ENCODE measurements at regions not wholly inside any gene's neighbourhood (a gene's known extent, or its start where the extent isn't known, plus 50 kb on each side); places are given as distances from the start of the nearest gene placed in this dataset.

DNA sequence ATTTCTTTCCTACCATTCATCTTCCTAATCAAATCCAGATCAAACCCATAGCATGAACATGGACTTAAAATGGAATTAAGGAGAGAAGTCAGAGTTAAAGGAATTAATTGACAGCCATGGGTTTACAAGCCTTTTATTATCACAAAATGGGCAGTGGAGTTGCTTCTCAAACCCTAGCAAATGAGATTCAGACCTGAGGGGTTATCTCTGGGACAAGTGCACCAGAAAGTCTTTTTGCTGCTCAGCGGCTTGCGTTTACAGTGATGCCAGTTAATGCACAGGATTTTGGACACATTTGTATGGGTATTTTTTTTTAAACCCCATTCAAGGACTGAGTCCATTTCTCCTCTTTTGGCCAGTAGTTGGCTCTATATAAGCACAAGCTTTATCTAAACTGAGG, 503.0 kb downstream of the EFNB2 start:
- DNase-seq (ENCODE audit: low read depth in 1 of 2, low spot score in 2 of 2) (no peak), FAIRE-seq (no peak)
- Histone ChIP-seq H2BK120ac (replicated peaks; ENCODE audit: low read depth, low read length) (no peak overlapping the region), H2AK5ac (ENCODE audit: low read depth, low read length) (no peak overlapping the region), H2BK12ac (ENCODE audit: low read depth, low read length) (no peak overlapping the region), H3K4me2 (ENCODE audit: insufficient read depth in 1 of 2, low read depth in 2 of 2, low read length in 2 of 2) (no peak overlapping the region), H2BK20ac (ENCODE audit: low read length) (no peak overlapping the region), H4K91ac (replicated peaks; ENCODE audit: insufficient read length, low read length) (no peak overlapping the region), H2BK15ac (ENCODE audit: low read length) (no peak overlapping the region), H3K4ac (replicated peaks; ENCODE audit: insufficient read length, low read depth, low read length) (no peak overlapping the region), H4K5ac (ENCODE audit: insufficient read length, low read depth, low read length) (no peak overlapping the region), H3K23ac (ENCODE audit: insufficient read length) (no peak overlapping the region), H3K27me3 (replicated peaks in 1 of 4; ENCODE audit: control insufficient read depth in 3 of 4, extremely low read depth in 1 of 4, insufficient read depth in 3 of 4, low read length in 3 of 4) (no peaks in the 10 kb centered on the region), H3K79me2 (ENCODE audit: control insufficient read depth in 1 of 2, insufficient read depth in 2 of 2, low read length in 2 of 2) (no peaks in the 10 kb centered on the region), H4K20me1 (replicated peaks in 1 of 2; ENCODE audit: control insufficient read depth in 1 of 2, insufficient read depth in 2 of 2, low read length in 2 of 2) (no peaks in the 10 kb centered on the region), H3K18ac (ENCODE audit: extremely low read depth, low read length) (no peak overlapping the region), H4K8ac (ENCODE audit: extremely low read depth, insufficient read depth, low read length) (no peak overlapping the region), H2BK5ac (ENCODE audit: low read depth, low read length) (no peak overlapping the region), H3K9ac (replicated peaks in 1 of 4; ENCODE audit: extremely low read depth in 1 of 4, low read depth in 3 of 4, low read length in 3 of 4) (no peak overlapping the region), H3K23me2 (ENCODE audit: low read depth, low read length) (no peaks in the 10 kb centered on the region), H3K4me1 (replicated peaks in 1 of 4; ENCODE audit: control insufficient read depth in 3 of 4, insufficient read depth in 4 of 4, low read length in 3 of 4) (no peaks in the 10 kb centered on the region), H3K27ac (ENCODE audit: low read depth, low read length) (no peak overlapping the region), H3K14ac (ENCODE audit: insufficient read length) (no peak overlapping the region), H3K4me3 (ENCODE audit: extremely low read depth in 1 of 4, insufficient read depth in 2 of 4, low read depth in 3 of 4, low read length in 4 of 4) (no peak overlapping the region), H3K56ac (replicated peaks; ENCODE audit: insufficient read length, low read depth, low read length) (no peak overlapping the region), H3K79me1 (ENCODE audit: low read depth, low read length) (no peaks in the 10 kb centered on the region), H3K9me3 (ENCODE audit: insufficient read depth in 2 of 2, low read depth in 1 of 2, low read length in 1 of 2) (no peaks in the 10 kb centered on the region), H3K36me3 (ENCODE audit: control insufficient read depth in 2 of 4, insufficient read depth in 4 of 4, low read length in 3 of 4) (no peaks in the 10 kb centered on the region), H2AFZ (ENCODE audit: low read length) (no peak overlapping the region)
- CTCF ChIA-PET (ENCODE audit: partially characterized antibody): interaction anchor here (1.2 kb wide), 1 partner anchor 41 kb away, joined by 3 read pairs; no protein-coding TSS in a partner anchor
- POLR2A ChIA-PET (ENCODE audit: partially characterized antibody): no interaction called here
- TF ChIP-seq PHF8 (conservative IDR thresholded peaks at IDR 0.05; ENCODE audit: low read depth, low read length) (no peak), GABPA (IDR thresholded peaks at IDR 0.05; ENCODE audit: borderline replicate concordance, insufficient read depth, low read length) (no peak), GTF2F1 (IDR thresholded peaks at IDR 0.05; ENCODE audit: borderline replicate concordance, low read depth, low read length) (no peak), YY1 (IDR thresholded peaks at IDR 0.05; ENCODE audit: low read depth, low read length) (no peak), SRF (IDR thresholded peaks at IDR 0.05; ENCODE audit: low read depth, low read length) (no peak), SP4 (IDR thresholded peaks at IDR 0.05; ENCODE audit: low read length) (no peak), CHD2 (IDR thresholded peaks at IDR 0.05; ENCODE audit: low read length) (no peak), TBP (IDR thresholded peaks at IDR 0.05; ENCODE audit: low read depth, low read length) (no peak)
- 100% methylated on average over 2 of the region's 2 CpGs; no CpG with 5 or more reads in 1 of the 2 experiments for WGBS, 2 experiments (ENCODE audit: extremely low coverage in 1 of 2, insufficient coverage in 1 of 2, insufficient read length in 1 of 2, insufficient replicate concordance in 2 of 2, low coverage in 1 of 2, low lambda C conversion rate in 2 of 2, missing lambda C conversion rate in 1 of 2)
